K562 (cell line): ENCODE measurements at regions not wholly inside any gene's neighbourhood (a gene's known extent, or its start where the extent isn't known, plus 50 kb on each side); places are given as distances from the start of the nearest gene placed in this dataset.

ENCODE experiments used
- KLF6 ChIP-seq: fragments of 250-450 bp; sonication (Bioruptor Pico); IDR thresholded peaks from 2 replicates; pipeline ENCODE4 v1.4.0; 2020; ENCODE audit warnings: mild to moderate bottlenecking, moderate library complexity, borderline replicate concordance
- RCOR1 ChIP-seq, 2 experiments: IDR thresholded peaks; 2 replicates each; pipeline ENCODE4 v1.6.1; 2012; ENCODE audit warnings: low read depth in 2 of 2, low read length in 2 of 2, borderline replicate concordance in 1 of 2, improper control_type of control experiment in 1 of 2
- SIN3A ChIP-seq, 2 experiments: fragments of 150-350 bp in 1 of 2; IDR thresholded peaks; 2 replicates each; pipeline ENCODE4 v1.6.1; 2011 to 2016; ENCODE audit warnings: borderline replicate concordance in 2 of 2, low read depth in 2 of 2, low read length in 2 of 2, mild to moderate bottlenecking in 2 of 2, moderate library complexity in 2 of 2; ENCODE audit not compliant: control insufficient read depth in 1 of 2
- ZFP36 ChIP-seq: fragments of 150-350 bp; IDR thresholded peaks from 2 replicates; pipeline ENCODE4 v1.6.1; 2018; ENCODE audit warnings: low read length, low read depth; ENCODE audit not compliant: partially characterized antibody
- TF ChIP-seq, protein P1 (sequence below): sonication (generic); formaldehyde crosslinking; IDR thresholded peaks from 2 replicates; pipeline ENCODE4 v1.9.0; 2022; ENCODE audit warnings: mild to moderate bottlenecking, missing genetic modification reagents
- TF ChIP-seq, protein P2 (sequence below), 2 experiments: fragments of 450-650 bp; formaldehyde crosslinking in 1 of 2; IDR thresholded peaks; 2 replicates each; pipeline versions ENCODE4 v1.4.0 to v1.6.1; 2014 to 2020; ENCODE audit warnings: mild to moderate bottlenecking in 2 of 2, borderline replicate concordance in 1 of 2, low read depth in 1 of 2

DNA sequence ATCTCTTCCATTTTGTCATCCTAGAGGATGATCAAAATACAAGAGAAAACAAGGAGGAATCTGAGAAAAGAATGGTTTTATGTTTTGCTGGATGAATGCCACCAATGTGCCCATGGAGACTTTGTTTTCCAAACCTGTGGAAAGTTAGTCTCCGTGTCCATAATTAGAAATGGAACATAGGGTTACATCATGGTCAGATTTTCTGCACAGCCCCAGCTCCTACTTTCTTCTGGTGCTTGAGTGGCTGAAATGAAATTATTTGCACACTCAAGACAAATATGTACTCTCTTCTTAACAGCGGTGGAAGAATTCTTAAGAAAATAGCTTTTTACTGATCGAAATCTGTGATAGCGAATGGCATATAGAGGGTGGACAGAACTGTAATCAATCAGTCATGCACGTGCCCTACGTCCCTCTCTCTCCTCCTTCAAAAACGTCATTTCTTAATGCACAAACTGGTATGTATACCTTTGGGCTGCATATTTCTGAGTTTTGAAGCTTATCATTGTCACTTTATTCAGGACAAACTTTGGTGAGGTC lies 825.2 kb downstream of the AACS start:
- TF ChIP-seq, protein P1, sequence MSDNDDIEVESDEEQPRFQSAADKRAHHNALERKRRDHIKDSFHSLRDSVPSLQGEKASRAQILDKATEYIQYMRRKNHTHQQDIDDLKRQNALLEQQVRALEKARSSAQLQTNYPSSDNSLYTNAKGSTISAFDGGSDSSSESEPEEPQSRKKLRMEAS (CRISPR knock-in tag) = no peak
- no peak for TF ChIP-seq ZFP36
- TF ChIP-seq KLF6 (CRISPR knock-in tag) = no peak
- no peak for TF ChIP-seq SIN3A (IDR thresholded peaks at IDR 0.05; ENCODE audit: borderline replicate concordance in 2 of 2, control insufficient read depth in 1 of 2, low read depth in 2 of 2, low read length in 2 of 2)
- no peak for TF ChIP-seq RCOR1 (IDR thresholded peaks at IDR 0.05; ENCODE audit: borderline replicate concordance in 1 of 2, low read depth in 2 of 2, low read length in 2 of 2)
- TF ChIP-seq, protein P2, sequence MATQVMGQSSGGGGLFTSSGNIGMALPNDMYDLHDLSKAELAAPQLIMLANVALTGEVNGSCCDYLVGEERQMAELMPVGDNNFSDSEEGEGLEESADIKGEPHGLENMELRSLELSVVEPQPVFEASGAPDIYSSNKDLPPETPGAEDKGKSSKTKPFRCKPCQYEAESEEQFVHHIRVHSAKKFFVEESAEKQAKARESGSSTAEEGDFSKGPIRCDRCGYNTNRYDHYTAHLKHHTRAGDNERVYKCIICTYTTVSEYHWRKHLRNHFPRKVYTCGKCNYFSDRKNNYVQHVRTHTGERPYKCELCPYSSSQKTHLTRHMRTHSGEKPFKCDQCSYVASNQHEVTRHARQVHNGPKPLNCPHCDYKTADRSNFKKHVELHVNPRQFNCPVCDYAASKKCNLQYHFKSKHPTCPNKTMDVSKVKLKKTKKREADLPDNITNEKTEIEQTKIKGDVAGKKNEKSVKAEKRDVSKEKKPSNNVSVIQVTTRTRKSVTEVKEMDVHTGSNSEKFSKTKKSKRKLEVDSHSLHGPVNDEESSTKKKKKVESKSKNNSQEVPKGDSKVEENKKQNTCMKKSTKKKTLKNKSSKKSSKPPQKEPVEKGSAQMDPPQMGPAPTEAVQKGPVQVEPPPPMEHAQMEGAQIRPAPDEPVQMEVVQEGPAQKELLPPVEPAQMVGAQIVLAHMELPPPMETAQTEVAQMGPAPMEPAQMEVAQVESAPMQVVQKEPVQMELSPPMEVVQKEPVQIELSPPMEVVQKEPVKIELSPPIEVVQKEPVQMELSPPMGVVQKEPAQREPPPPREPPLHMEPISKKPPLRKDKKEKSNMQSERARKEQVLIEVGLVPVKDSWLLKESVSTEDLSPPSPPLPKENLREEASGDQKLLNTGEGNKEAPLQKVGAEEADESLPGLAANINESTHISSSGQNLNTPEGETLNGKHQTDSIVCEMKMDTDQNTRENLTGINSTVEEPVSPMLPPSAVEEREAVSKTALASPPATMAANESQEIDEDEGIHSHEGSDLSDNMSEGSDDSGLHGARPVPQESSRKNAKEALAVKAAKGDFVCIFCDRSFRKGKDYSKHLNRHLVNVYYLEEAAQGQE (IDR thresholded peaks at IDR 0.05; ENCODE audit: borderline replicate concordance) = no peak
- TF ChIP-seq, protein P2 (CRISPR knock-in tag; IDR thresholded peaks at IDR 0.05; ENCODE audit: low read depth) = no peak
